ENCODE measurements at regions not wholly inside any gene's neighbourhood (a gene's known extent, or its start where the extent isn't known, plus 50 kb on each side); places are given as distances from the start of the nearest gene placed in this dataset.

- H3K27ac Mint-ChIP-seq = no peak overlapping the region
These were observed 503.0 kb downstream of the LIG4 start for GRCh38 chr13:107712145-107712860.

GRCh38 chr13:107690181-107690580, 525.2 kb downstream of the LIG4 start:
- no peak overlapping the region for H3K4me3 ChIP-seq (ENCODE audit: low read depth, low read length)
- Mint-ChIP-seq H3K4me3 (no peak overlapping the region), H3K36me3 (no peaks in the 10 kb centered on the region), H3K27me3 (no peaks in the 10 kb centered on the region), H3K27ac (no peak overlapping the region), H3K9me3 (peaks cover 0 to 13% (median 3%) of the 10 kb centered on the region in 7 donors), H3K4me1 (no peaks in the 10 kb centered on the region)
- no peaks in the 10 kb centered on the region for H3K4me1 ChIP-seq (ENCODE audit: control insufficient read depth, insufficient read depth, low read length, poor library complexity, severe bottlenecking)
- ATAC-seq (ENCODE audit: low read depth in 2 of 2) (no peak), DNase-seq (no peak)
- no peak overlapping the region for H3K27ac ChIP-seq (ENCODE audit: insufficient read depth, low read length, poor library complexity, severe bottlenecking)
- H3K27me3 ChIP-seq (ENCODE audit: control insufficient read depth, insufficient read depth, low read length) = no peaks in the 10 kb centered on the region
- H3K9me3 ChIP-seq (ENCODE audit: control insufficient read depth in 2 of 2, low read length in 2 of 2) = peaks cover 0 to 3% of the 10 kb centered on the region in 2 experiments
- no peaks in the 10 kb centered on the region for H3K36me3 ChIP-seq (ENCODE audit: control insufficient read depth, insufficient read depth, low read length)

More at GRCh38 chr13:107712145-107712860, 503.0 kb downstream of the LIG4 start:
- Mint-ChIP-seq H3K27me3 (no peaks in the 10 kb centered on the region), H3K36me3 (no peaks in the 10 kb centered on the region), H3K9me3 (peaks cover 0 to 11% (median 4%) of the 10 kb centered on the region in 7 donors), H3K4me3 (no peak overlapping the region), H3K4me1 (no peaks in the 10 kb centered on the region)
- DNase-seq (no peak), ATAC-seq (ENCODE audit: low read depth in 2 of 2) (no peak)
- no peak overlapping the region for H3K4me3 ChIP-seq (ENCODE audit: low read depth, low read length)
- no peaks in the 10 kb centered on the region for H3K9me3 ChIP-seq (ENCODE audit: control insufficient read depth in 2 of 2, low read length in 2 of 2)
- no peaks in the 10 kb centered on the region for H3K4me1 ChIP-seq (ENCODE audit: control insufficient read depth, insufficient read depth, low read length, poor library complexity, severe bottlenecking)
- no peaks in the 10 kb centered on the region for H3K27me3 ChIP-seq (ENCODE audit: control insufficient read depth, insufficient read depth, low read length)
- H3K27ac ChIP-seq (ENCODE audit: insufficient read depth, low read length, poor library complexity, severe bottlenecking) = no peak overlapping the region
- H3K36me3 ChIP-seq (ENCODE audit: control insufficient read depth, insufficient read depth, low read length) = no peaks in the 10 kb centered on the region

- H3K9me3 Mint-ChIP-seq = peaks cover 0 to 10% (median 5%) of the 10 kb centered on the region in 7 donors
These were observed 529.5 kb downstream of the LIG4 start for GRCh38 chr13:107685876-107686275.

GRCh38 chr13:107681600-107681999, 533.7 kb downstream of the LIG4 start:
- Histone ChIP-seq H3K36me3 (ENCODE audit: control insufficient read depth, insufficient read depth, low read length) (no peaks in the 10 kb centered on the region), H3K27ac (ENCODE audit: insufficient read depth, low read length, poor library complexity, severe bottlenecking) (no peak overlapping the region), H3K27me3 (ENCODE audit: control insufficient read depth, insufficient read depth, low read length) (no peaks in the 10 kb centered on the region), H3K9me3 (ENCODE audit: control insufficient read depth in 2 of 2, low read length in 2 of 2) (peaks cover 0 to 13% of the 10 kb centered on the region in 2 experiments), H3K4me3 (ENCODE audit: low read depth, low read length) (no peak overlapping the region), H3K4me1 (ENCODE audit: control insufficient read depth, insufficient read depth, low read length, poor library complexity, severe bottlenecking) (no peaks in the 10 kb centered on the region)
- ATAC-seq (ENCODE audit: low read depth in 2 of 2) = no peak
- peaks cover 0 to 7% (median 5%) of the 10 kb centered on the region in 7 donors for H3K9me3 Mint-ChIP-seq
- H3K4me3 Mint-ChIP-seq = no peak overlapping the region
- no peaks in the 10 kb centered on the region for H3K27me3 Mint-ChIP-seq
- no peaks in the 10 kb centered on the region for H3K4me1 Mint-ChIP-seq
- DNase-seq = no peak
- H3K36me3 Mint-ChIP-seq = no peaks in the 10 kb centered on the region
- H3K27ac Mint-ChIP-seq = no peak overlapping the region

More at GRCh38 chr13:107685876-107686275, 529.5 kb downstream of the LIG4 start:
- no peaks in the 10 kb centered on the region for H3K27me3 ChIP-seq (ENCODE audit: control insufficient read depth, insufficient read depth, low read length)
- Mint-ChIP-seq H3K27me3 (no peaks in the 10 kb centered on the region), H3K4me1 (no peaks in the 10 kb centered on the region), H3K4me3 (no peak overlapping the region), H3K27ac (peak overlapping the region in 1 of 3 donors; percentile 84), H3K36me3 (no peaks in the 10 kb centered on the region)
- H3K4me3 ChIP-seq (ENCODE audit: low read depth, low read length) = no peak overlapping the region
- DNase-seq = no peak
- H3K4me1 ChIP-seq (ENCODE audit: control insufficient read depth, insufficient read depth, low read length, poor library complexity, severe bottlenecking) = no peaks in the 10 kb centered on the region
- no peaks in the 10 kb centered on the region for H3K36me3 ChIP-seq (ENCODE audit: control insufficient read depth, insufficient read depth, low read length)
- peaks cover 0 to 16% of the 10 kb centered on the region in 2 experiments for H3K9me3 ChIP-seq (ENCODE audit: control insufficient read depth in 2 of 2, low read length in 2 of 2)
- H3K27ac ChIP-seq (ENCODE audit: insufficient read depth, low read length, poor library complexity, severe bottlenecking) = no peak overlapping the region
- ATAC-seq (ENCODE audit: low read depth in 2 of 2) = no peak

GRCh38 chr13:107680115-107680514, 535.2 kb downstream of the LIG4 start:
- Histone ChIP-seq H3K27me3 (ENCODE audit: control insufficient read depth, insufficient read depth, low read length) (no peaks in the 10 kb centered on the region), H3K9me3 (ENCODE audit: control insufficient read depth in 2 of 2, low read length in 2 of 2) (peaks cover 0 to 13% of the 10 kb centered on the region in 2 experiments), H3K4me1 (ENCODE audit: control insufficient read depth, insufficient read depth, low read length, poor library complexity, severe bottlenecking) (no peaks in the 10 kb centered on the region), H3K4me3 (ENCODE audit: low read depth, low read length) (no peak overlapping the region), H3K36me3 (ENCODE audit: control insufficient read depth, insufficient read depth, low read length) (no peaks in the 10 kb centered on the region), H3K27ac (ENCODE audit: insufficient read depth, low read length, poor library complexity, severe bottlenecking) (no peak overlapping the region)
- H3K9me3 Mint-ChIP-seq = peaks cover 0 to 10% (median 2%) of the 10 kb centered on the region in 7 donors
- H3K4me3 Mint-ChIP-seq = no peak overlapping the region
- DNase-seq (no peak), ATAC-seq (ENCODE audit: low read depth in 2 of 2) (no peak)
- no peaks in the 10 kb centered on the region for H3K27me3 Mint-ChIP-seq
- H3K36me3 Mint-ChIP-seq = no peaks in the 10 kb centered on the region
- no peak overlapping the region for H3K27ac Mint-ChIP-seq
- no peaks in the 10 kb centered on the region for H3K4me1 Mint-ChIP-seq

GRCh38 chr13:107678075-107678689, 537.2 kb downstream of the LIG4 start:
- Histone ChIP-seq H3K4me1 (ENCODE audit: control insufficient read depth, insufficient read depth, low read length, poor library complexity, severe bottlenecking) (no peaks in the 10 kb centered on the region), H3K27ac (ENCODE audit: insufficient read depth, low read length, poor library complexity, severe bottlenecking) (no peak overlapping the region), H3K9me3 (ENCODE audit: control insufficient read depth in 2 of 2, low read length in 2 of 2) (no peaks in the 10 kb centered on the region), H3K36me3 (ENCODE audit: control insufficient read depth, insufficient read depth, low read length) (no peaks in the 10 kb centered on the region), H3K27me3 (ENCODE audit: control insufficient read depth, insufficient read depth, low read length) (no peaks in the 10 kb centered on the region), H3K4me3 (ENCODE audit: low read depth, low read length) (no peak overlapping the region)
- ATAC-seq (ENCODE audit: low read depth in 2 of 2) (no peak), DNase-seq (no peak)
- no peaks in the 10 kb centered on the region for H3K4me1 Mint-ChIP-seq
- no peaks in the 10 kb centered on the region for H3K27me3 Mint-ChIP-seq
- peaks cover 0 to 14% (median 2%) of the 10 kb centered on the region in 7 donors for H3K9me3 Mint-ChIP-seq
- no peaks in the 10 kb centered on the region for H3K36me3 Mint-ChIP-seq
- H3K4me3 Mint-ChIP-seq = no peak overlapping the region
- H3K27ac Mint-ChIP-seq = no peak overlapping the region

- no peaks in the 10 kb centered on the region for H3K4me1 ChIP-seq (ENCODE audit: control insufficient read depth, insufficient read depth, low read length, poor library complexity, severe bottlenecking)
- no peak overlapping the region for H3K27ac ChIP-seq (ENCODE audit: insufficient read depth, low read length, poor library complexity, severe bottlenecking)
- no peak overlapping the region for H3K4me3 ChIP-seq (ENCODE audit: low read depth, low read length)
- no peaks in the 10 kb centered on the region for H3K36me3 ChIP-seq (ENCODE audit: control insufficient read depth, insufficient read depth, low read length)
- H3K27me3 ChIP-seq (ENCODE audit: control insufficient read depth, insufficient read depth, low read length) = no peaks in the 10 kb centered on the region
- H3K9me3 Mint-ChIP-seq = peaks cover 0 to 10% (median 5%) of the 10 kb centered on the region in 7 donors
- H3K4me1 Mint-ChIP-seq = no peaks in the 10 kb centered on the region
- ATAC-seq (ENCODE audit: low read depth in 2 of 2) (no peak), DNase-seq (no peak)
- no peaks in the 10 kb centered on the region for H3K9me3 ChIP-seq (ENCODE audit: control insufficient read depth in 2 of 2, low read length in 2 of 2)
- no peak overlapping the region for H3K27ac Mint-ChIP-seq
- H3K27me3 Mint-ChIP-seq = no peaks in the 10 kb centered on the region
- H3K36me3 Mint-ChIP-seq = no peaks in the 10 kb centered on the region
- no peak overlapping the region for H3K4me3 Mint-ChIP-seq
These were observed 539.3 kb downstream of the LIG4 start for GRCh38 chr13:107675847-107676550.

Measured in CD4-positive, CD25-positive, alpha-beta regulatory T cell (primary cell).